ENCODE measurements at regions not wholly inside any gene's neighbourhood (a gene's known extent, or its start where the extent isn't known, plus 50 kb on each side); places are given as distances from the start of the nearest gene placed in this dataset.

DNA sequence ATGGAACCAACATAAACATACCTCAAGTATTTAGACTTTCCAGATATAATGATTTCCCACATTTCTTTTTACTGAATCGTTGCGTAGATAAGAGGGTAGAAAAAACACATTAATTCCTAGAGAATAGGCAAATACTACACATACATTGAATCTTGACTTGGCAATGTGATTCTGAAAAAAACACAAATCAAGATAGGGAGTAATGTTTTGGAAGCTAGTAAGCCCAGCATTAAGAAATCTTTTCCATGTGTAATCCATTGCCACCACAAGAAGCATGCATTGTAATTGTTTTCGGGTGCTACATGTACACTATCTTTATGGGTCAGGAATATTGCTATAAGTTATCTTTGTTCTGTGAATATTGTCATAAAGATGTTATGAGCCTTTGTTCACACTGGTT, 269.8 kb upstream of the PDGFD start (continued):
- no peak for TF ChIP-seq NFATC4 (CRISPR knock-in tag; IDR thresholded peaks at IDR 0.05)
- no peak for TF ChIP-seq HMGA2 (CRISPR knock-in tag; IDR thresholded peaks at IDR 0.05)
- no peak for TF ChIP-seq FOXJ3 (CRISPR knock-in tag; IDR thresholded peaks at IDR 0.05; ENCODE audit: borderline replicate concordance)
- TF ChIP-seq, protein P1, sequence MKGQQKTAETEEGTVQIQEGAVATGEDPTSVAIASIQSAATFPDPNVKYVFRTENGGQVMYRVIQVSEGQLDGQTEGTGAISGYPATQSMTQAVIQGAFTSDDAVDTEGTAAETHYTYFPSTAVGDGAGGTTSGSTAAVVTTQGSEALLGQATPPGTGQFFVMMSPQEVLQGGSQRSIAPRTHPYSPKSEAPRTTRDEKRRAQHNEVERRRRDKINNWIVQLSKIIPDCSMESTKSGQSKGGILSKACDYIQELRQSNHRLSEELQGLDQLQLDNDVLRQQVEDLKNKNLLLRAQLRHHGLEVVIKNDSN (CRISPR knock-in tag; IDR thresholded peaks at IDR 0.05), result no peak

DNA sequence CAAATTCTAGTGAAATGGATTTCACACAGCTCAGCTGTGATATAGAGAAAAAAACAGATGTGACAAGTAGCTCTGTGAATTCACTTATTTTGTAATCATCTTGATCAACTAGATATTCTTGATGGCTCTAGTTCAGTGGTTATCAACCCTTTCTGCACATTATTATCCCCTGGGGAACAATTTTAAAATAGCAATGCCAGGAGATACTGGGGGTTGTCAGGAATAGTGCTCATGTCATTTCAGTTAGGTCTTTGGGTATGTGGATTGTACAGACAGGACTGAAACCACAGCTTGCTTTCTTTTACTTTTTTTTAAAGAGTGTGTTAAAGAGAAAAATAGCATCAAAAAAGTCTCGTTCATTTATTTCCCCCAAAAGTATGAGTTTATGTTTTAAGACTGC, 269.0 kb upstream of the PDGFD start:
- no peaks in the 10 kb centered on the region for H3K36me3 Mint-ChIP-seq
- no peak overlapping the region for H3K4me3 Mint-ChIP-seq
- no peak for TF ChIP-seq ZNF416 (CRISPR knock-in tag; IDR thresholded peaks at IDR 0.05)
- no peak for TF ChIP-seq HMGA2 (CRISPR knock-in tag; IDR thresholded peaks at IDR 0.05)
- TF ChIP-seq, protein P2, sequence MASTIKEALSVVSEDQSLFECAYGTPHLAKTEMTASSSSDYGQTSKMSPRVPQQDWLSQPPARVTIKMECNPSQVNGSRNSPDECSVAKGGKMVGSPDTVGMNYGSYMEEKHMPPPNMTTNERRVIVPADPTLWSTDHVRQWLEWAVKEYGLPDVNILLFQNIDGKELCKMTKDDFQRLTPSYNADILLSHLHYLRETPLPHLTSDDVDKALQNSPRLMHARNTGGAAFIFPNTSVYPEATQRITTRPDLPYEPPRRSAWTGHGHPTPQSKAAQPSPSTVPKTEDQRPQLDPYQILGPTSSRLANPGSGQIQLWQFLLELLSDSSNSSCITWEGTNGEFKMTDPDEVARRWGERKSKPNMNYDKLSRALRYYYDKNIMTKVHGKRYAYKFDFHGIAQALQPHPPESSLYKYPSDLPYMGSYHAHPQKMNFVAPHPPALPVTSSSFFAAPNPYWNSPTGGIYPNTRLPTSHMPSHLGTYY (CRISPR knock-in tag; IDR thresholded peaks at IDR 0.05), result no peak
- TF ChIP-seq, protein P3, sequence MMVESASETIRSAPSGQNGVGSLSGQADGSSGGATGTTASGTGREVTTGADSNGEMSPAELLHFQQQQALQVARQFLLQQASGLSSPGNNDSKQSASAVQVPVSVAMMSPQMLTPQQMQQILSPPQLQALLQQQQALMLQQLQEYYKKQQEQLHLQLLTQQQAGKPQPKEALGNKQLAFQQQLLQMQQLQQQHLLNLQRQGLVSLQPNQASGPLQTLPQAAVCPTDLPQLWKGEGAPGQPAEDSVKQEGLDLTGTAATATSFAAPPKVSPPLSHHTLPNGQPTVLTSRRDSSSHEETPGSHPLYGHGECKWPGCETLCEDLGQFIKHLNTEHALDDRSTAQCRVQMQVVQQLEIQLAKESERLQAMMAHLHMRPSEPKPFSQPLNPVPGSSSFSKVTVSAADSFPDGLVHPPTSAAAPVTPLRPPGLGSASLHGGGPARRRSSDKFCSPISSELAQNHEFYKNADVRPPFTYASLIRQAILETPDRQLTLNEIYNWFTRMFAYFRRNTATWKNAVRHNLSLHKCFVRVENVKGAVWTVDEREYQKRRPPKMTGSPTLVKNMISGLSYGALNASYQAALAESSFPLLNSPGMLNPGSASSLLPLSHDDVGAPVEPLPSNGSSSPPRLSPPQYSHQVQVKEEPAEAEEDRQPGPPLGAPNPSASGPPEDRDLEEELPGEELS (CRISPR knock-in tag; IDR thresholded peaks at IDR 0.05), result no peak
- TF ChIP-seq ZNF121 (CRISPR knock-in tag; IDR thresholded peaks at IDR 0.05), result no peak
- no peak for TF ChIP-seq ETV6 (CRISPR knock-in tag; IDR thresholded peaks at IDR 0.05)
- TF ChIP-seq, protein P4, sequence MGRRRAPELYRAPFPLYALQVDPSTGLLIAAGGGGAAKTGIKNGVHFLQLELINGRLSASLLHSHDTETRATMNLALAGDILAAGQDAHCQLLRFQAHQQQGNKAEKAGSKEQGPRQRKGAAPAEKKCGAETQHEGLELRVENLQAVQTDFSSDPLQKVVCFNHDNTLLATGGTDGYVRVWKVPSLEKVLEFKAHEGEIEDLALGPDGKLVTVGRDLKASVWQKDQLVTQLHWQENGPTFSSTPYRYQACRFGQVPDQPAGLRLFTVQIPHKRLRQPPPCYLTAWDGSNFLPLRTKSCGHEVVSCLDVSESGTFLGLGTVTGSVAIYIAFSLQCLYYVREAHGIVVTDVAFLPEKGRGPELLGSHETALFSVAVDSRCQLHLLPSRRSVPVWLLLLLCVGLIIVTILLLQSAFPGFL (CRISPR knock-in tag; IDR thresholded peaks at IDR 0.05; ENCODE audit: borderline replicate concordance), result no peak
- TF ChIP-seq, protein P5, sequence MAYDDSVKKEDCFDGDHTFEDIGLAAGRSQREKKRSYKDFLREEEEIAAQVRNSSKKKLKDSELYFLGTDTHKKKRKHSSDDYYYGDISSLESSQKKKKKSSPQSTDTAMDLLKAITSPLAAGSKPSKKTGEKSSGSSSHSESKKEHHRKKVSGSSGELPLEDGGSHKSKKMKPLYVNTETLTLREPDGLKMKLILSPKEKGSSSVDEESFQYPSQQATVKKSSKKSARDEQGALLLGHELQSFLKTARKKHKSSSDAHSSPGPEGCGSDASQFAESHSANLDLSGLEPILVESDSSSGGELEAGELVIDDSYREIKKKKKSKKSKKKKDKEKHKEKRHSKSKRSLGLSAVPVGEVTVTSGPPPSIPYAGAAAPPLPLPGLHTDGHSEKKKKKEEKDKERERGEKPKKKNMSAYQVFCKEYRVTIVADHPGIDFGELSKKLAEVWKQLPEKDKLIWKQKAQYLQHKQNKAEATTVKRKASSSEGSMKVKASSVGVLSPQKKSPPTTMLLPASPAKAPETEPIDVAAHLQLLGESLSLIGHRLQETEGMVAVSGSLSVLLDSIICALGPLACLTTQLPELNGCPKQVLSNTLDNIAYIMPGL (CRISPR knock-in tag; IDR thresholded peaks at IDR 0.05), result no peak
- TF ChIP-seq, protein P6, sequence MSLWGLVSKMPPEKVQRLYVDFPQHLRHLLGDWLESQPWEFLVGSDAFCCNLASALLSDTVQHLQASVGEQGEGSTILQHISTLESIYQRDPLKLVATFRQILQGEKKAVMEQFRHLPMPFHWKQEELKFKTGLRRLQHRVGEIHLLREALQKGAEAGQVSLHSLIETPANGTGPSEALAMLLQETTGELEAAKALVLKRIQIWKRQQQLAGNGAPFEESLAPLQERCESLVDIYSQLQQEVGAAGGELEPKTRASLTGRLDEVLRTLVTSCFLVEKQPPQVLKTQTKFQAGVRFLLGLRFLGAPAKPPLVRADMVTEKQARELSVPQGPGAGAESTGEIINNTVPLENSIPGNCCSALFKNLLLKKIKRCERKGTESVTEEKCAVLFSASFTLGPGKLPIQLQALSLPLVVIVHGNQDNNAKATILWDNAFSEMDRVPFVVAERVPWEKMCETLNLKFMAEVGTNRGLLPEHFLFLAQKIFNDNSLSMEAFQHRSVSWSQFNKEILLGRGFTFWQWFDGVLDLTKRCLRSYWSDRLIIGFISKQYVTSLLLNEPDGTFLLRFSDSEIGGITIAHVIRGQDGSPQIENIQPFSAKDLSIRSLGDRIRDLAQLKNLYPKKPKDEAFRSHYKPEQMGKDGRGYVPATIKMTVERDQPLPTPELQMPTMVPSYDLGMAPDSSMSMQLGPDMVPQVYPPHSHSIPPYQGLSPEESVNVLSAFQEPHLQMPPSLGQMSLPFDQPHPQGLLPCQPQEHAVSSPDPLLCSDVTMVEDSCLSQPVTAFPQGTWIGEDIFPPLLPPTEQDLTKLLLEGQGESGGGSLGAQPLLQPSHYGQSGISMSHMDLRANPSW (CRISPR knock-in tag; conservative IDR thresholded peaks at IDR 0.05; ENCODE audit: low read depth), result no peak
- no peak for TF ChIP-seq ELF4 (CRISPR knock-in tag; IDR thresholded peaks at IDR 0.05; ENCODE audit: low read depth)
- TF ChIP-seq FOXJ3 (CRISPR knock-in tag; IDR thresholded peaks at IDR 0.05; ENCODE audit: borderline replicate concordance), result no peak
- no peak for TF ChIP-seq MYBL2 (CRISPR knock-in tag; IDR thresholded peaks at IDR 0.05)
- TF ChIP-seq, protein P7, sequence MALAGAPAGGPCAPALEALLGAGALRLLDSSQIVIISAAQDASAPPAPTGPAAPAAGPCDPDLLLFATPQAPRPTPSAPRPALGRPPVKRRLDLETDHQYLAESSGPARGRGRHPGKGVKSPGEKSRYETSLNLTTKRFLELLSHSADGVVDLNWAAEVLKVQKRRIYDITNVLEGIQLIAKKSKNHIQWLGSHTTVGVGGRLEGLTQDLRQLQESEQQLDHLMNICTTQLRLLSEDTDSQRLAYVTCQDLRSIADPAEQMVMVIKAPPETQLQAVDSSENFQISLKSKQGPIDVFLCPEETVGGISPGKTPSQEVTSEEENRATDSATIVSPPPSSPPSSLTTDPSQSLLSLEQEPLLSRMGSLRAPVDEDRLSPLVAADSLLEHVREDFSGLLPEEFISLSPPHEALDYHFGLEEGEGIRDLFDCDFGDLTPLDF (CRISPR knock-in tag; IDR thresholded peaks at IDR 0.05), result no peak
- no peak for TF ChIP-seq OVOL2 (CRISPR knock-in tag; IDR thresholded peaks at IDR 0.05; ENCODE audit: borderline replicate concordance)
- no peak for TF ChIP-seq NFE2L1 (CRISPR knock-in tag; IDR thresholded peaks at IDR 0.05)
- TF ChIP-seq TCF7 (CRISPR knock-in tag; IDR thresholded peaks at IDR 0.05; ENCODE audit: low read depth), result no peak
- TF ChIP-seq, protein P8, sequence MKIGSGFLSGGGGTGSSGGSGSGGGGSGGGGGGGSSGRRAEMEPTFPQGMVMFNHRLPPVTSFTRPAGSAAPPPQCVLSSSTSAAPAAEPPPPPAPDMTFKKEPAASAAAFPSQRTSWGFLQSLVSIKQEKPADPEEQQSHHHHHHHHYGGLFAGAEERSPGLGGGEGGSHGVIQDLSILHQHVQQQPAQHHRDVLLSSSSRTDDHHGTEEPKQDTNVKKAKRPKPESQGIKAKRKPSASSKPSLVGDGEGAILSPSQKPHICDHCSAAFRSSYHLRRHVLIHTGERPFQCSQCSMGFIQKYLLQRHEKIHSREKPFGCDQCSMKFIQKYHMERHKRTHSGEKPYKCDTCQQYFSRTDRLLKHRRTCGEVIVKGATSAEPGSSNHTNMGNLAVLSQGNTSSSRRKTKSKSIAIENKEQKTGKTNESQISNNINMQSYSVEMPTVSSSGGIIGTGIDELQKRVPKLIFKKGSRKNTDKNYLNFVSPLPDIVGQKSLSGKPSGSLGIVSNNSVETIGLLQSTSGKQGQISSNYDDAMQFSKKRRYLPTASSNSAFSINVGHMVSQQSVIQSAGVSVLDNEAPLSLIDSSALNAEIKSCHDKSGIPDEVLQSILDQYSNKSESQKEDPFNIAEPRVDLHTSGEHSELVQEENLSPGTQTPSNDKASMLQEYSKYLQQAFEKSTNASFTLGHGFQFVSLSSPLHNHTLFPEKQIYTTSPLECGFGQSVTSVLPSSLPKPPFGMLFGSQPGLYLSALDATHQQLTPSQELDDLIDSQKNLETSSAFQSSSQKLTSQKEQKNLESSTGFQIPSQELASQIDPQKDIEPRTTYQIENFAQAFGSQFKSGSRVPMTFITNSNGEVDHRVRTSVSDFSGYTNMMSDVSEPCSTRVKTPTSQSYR (CRISPR knock-in tag; IDR thresholded peaks at IDR 0.05), result no peak
- no peak for TF ChIP-seq ZNF232 (CRISPR knock-in tag; IDR thresholded peaks at IDR 0.05)
- H3K4me1 Mint-ChIP-seq, result peaks cover 19% of the 10 kb centered on the region
- no peaks in the 10 kb centered on the region for H3K27me3 Mint-ChIP-seq (ENCODE audit: low read depth)
- H3K9me3 Mint-ChIP-seq, result peaks cover 6% of the 10 kb centered on the region
- H3K27ac Mint-ChIP-seq, result no peak overlapping the region; the same call in 1 of the 2 replicates
- ChIA-PET POLR2A (no interaction called here), CTCF (no interaction called here)
- DNase-seq (ENCODE audit: low spot score) (no peak), ATAC-seq (no peak)
